Right lobe of liver (tissue), 6 donors: ENCODE measurements at regions not wholly inside any gene's neighbourhood (a gene's known extent, or its start where the extent isn't known, plus 50 kb on each side); places are given as distances from the start of the nearest gene placed in this dataset.
A peak's percentile ranks its signal among the peaks of the same experiment; 100 is the strongest.

Experiments
- ATAC-seq, 4 donors: fragments of 200-7000 bp; cut with Tn5 transposase; one replicate each; pipeline ENCODE4 v1.9.1; 2020; ENCODE audit warnings: mild to moderate bottlenecking in 4 of 4, moderate library complexity in 4 of 4
- DNase-seq, 3 donors: peaks; one replicate each; pipeline ENCODE4 v3.0.0-alpha.2; 2020
- H3K27ac ChIP-seq, 3 donors: fragments of 200-600 bp; one replicate each; pipeline ENCODE4 v1.8.0; 2022
- H3K27me3 ChIP-seq, 2 donors: fragments of 200-600 bp; one replicate each; pipeline ENCODE4 v1.8.0; 2022
- H3K36me3 ChIP-seq, 4 donors: fragments of 200-600 bp; sonication (generic) in 1 of 4; one replicate each; pipeline versions ENCODE4 v1.5.1 to v1.8.0; 2017 to 2022; ENCODE audit warnings: control low read depth in 1 of 4
- H3K4me1 ChIP-seq, 4 donors: fragments of 200-600 bp; sonication (generic) in 1 of 4; one replicate each; pipeline versions ENCODE4 v1.5.1 to v1.8.0; 2017 to 2022; ENCODE audit warnings: control low read depth in 1 of 4
- H3K4me3 ChIP-seq, 3 donors: fragments of 200-600 bp; one replicate each; pipeline ENCODE4 v1.8.0; 2022
- H3K9me3 ChIP-seq, 4 donors: fragments of 200-600 bp; sonication (generic) in 1 of 4; one replicate each; pipeline versions ENCODE4 v1.5.1 to v1.8.0; 2017 to 2022; ENCODE audit warnings: control low read depth in 1 of 4
- POLR2A ChIP-seq: fragments of 450-650 bp; IDR thresholded peaks from one replicate; pipeline ENCODE4 v1.6.1; 2017; ENCODE audit warnings: antibody characterized with exemption, mild to moderate bottlenecking
- WGBS: methylation state at CpG from one replicate; pipeline ENCODE4 v1.1.6; 2018; ENCODE audit warnings: low coverage, low lambda C conversion rate; ENCODE audit not compliant: insufficient coverage; ENCODE audit errors: missing lambda C conversion rate; 5-methylcytosine and 5-hydroxymethylcytosine counted together
- intact Hi-C, 2 donors: fragments of 100-400 bp; cut with DNase I; formaldehyde crosslinking; loops; one replicate each; pipeline versions ENCODE4 v1.11.2 to v1.14.1; 2022
- TF ChIP-seq, protein P1 (sequence below), 4 donors: fragments of 200-600 bp in 3 of 4; fragments of 450-650 bp in 1 of 4; IDR thresholded peaks; one replicate each; pipeline versions ENCODE4 v1.5.1 to v1.8.0; 2016 to 2022; ENCODE audit warnings: antibody characterized with exemption in 4 of 4, mild to moderate bottlenecking in 2 of 4
- donor health status: DM: no; HTN: yes; CAD: no.
- donor health status: DM: no; HTN: no; CAD: no.
- donor health status: DM: no; HTN: no; CAD: no.
- donor health status: DM: no; HTN: yes; CAD: no.
- donor health status: DM: no; HTN: yes; CAD: no.

DNA sequence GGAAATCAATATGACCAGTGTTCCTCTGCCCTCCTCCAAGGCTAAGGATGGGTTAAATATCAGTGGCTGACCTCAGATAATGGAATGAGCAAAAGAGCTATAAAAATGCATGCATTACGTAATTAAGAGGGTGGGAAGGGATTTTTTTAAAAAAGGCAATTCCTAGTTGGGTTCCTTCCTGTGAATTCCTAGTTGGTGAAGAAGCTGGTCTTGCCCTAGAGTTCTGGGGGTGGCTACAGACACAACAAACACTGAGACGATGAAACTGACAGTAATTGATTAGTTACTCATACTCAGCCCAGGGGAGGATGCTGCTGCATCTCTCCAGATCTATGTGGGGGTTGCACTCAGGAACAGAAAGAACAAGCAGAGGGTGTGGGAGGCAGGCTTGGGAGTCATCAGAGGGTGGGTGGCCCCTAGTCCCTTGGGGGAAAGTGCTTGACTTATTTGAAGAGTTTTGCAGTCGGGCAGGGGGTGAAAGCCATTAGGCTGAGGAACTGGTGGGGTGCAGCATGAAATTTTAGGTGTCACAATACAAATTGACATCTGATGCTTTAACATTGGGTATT is 662.0 kb upstream of the FRG1 start:
- Histone ChIP-seq H3K27ac (no peak overlapping the region), H3K4me3 (no peak overlapping the region), H3K9me3 (no peaks in the 10 kb centered on the region), H3K27me3 (no peaks in the 10 kb centered on the region), H3K36me3 (no peaks in the 10 kb centered on the region), H3K4me1 (no peaks in the 10 kb centered on the region)
- intact Hi-C loops, result no loop called here
- DNase-seq (no peak), ATAC-seq (no peak)
- no peak for TF ChIP-seq POLR2A
- TF ChIP-seq, protein P1, sequence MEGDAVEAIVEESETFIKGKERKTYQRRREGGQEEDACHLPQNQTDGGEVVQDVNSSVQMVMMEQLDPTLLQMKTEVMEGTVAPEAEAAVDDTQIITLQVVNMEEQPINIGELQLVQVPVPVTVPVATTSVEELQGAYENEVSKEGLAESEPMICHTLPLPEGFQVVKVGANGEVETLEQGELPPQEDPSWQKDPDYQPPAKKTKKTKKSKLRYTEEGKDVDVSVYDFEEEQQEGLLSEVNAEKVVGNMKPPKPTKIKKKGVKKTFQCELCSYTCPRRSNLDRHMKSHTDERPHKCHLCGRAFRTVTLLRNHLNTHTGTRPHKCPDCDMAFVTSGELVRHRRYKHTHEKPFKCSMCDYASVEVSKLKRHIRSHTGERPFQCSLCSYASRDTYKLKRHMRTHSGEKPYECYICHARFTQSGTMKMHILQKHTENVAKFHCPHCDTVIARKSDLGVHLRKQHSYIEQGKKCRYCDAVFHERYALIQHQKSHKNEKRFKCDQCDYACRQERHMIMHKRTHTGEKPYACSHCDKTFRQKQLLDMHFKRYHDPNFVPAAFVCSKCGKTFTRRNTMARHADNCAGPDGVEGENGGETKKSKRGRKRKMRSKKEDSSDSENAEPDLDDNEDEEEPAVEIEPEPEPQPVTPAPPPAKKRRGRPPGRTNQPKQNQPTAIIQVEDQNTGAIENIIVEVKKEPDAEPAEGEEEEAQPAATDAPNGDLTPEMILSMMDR (IDR thresholded peaks at IDR 0.05), result no peak
- 32% methylated on average over 3 of the region's 3 CpGs for whole genome bisulfite sequencing

DNA sequence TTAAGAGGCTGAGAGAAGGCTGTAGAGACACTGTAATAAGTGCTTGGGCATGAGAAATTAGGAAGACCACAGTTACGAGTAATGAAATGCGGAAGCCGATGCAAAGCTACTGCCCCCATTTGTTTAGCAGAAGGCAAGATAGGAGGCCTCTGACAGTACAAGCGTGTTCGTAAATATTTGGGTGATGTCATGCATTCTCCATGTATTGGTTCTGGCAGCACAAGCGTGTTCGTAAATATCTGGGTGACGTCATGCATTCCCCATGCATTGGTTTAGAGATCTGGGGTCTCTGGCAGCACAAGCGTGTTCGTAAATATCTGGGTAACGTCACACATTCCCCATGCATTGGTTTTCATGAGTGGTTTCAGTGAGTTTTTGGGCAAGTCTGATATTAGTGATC is 661.5 kb upstream of the FRG1 start:
- Histone ChIP-seq H3K27ac (no peak overlapping the region), H3K9me3 (no peaks in the 10 kb centered on the region), H3K4me1 (no peaks in the 10 kb centered on the region), H3K36me3 (no peaks in the 10 kb centered on the region), H3K4me3 (no peak overlapping the region), H3K27me3 (no peaks in the 10 kb centered on the region)
- DNase-seq (no peak), ATAC-seq (no peak)
- intact Hi-C loops, result no loop called here
- WGBS, result 77% methylated on average over 11 of the region's 11 CpGs
- no peak for TF ChIP-seq POLR2A
- TF ChIP-seq, protein P1 (IDR thresholded peaks at IDR 0.05), result no peak

DNA sequence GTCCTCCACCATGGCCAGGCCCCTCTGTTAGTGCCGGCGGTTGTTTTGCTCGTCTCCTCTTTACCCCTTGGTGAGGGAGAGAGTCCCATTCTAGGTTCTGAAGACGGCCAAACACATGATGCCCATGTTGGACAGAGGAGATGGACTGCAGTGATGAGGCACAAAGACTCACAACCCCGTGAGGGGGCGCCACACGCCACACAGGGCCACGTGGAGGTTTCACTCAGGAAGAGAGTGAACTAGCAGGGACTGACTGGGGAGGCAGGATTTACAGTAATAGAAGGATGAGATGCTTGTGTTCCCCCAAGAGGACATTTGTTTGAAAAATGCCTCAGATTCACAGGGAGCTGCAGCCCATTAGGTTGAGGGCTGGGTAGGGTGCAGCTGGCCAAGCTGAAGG is 655.3 kb upstream of the FRG1 start:
- Histone ChIP-seq H3K9me3 (no peaks in the 10 kb centered on the region), H3K36me3 (no peaks in the 10 kb centered on the region), H3K27ac (no peak overlapping the region), H3K27me3 (no peaks in the 10 kb centered on the region), H3K4me3 (no peak overlapping the region), H3K4me1 (no peaks in the 10 kb centered on the region)
- TF ChIP-seq POLR2A, result no peak
- TF ChIP-seq, protein P1 (IDR thresholded peaks at IDR 0.05), result no peak
- intact Hi-C loops, result no loop called here
- ATAC-seq (peak in 1 of 4 donors; percentile 17), DNase-seq (no peak)
- 40% methylated on average over 5 of the region's 8 CpGs for WGBS

DNA sequence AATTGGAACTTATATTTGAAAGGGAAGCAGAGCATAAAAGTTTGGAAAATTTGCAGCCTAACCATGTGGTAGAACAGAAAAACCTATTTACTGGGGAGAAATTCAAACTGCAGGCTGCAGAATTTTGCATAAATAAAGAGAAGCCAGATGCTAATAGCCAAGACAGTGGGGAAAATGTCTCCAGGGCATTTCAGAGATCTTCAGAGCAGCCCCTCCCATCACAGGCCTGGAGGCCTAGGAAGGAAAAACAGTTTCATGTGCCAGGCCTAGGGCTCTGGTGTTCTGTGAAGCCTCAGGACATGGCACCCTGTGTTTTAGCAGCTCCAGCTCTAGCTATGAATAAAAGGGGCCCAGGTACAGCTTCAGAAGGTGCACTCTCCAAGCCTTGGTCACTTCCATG is 648.7 kb upstream of the FRG1 start:
- intact Hi-C loops, result no loop called here
- Histone ChIP-seq H3K4me3 (no peak overlapping the region), H3K9me3 (no peaks in the 10 kb centered on the region), H3K4me1 (no peaks in the 10 kb centered on the region), H3K36me3 (no peaks in the 10 kb centered on the region), H3K27ac (no peak overlapping the region), H3K27me3 (no peaks in the 10 kb centered on the region)
- DNase-seq, result no peak
- TF ChIP-seq, protein P1 (IDR thresholded peaks at IDR 0.05), result no peak
- TF ChIP-seq POLR2A, result no peak
- ATAC-seq, result no peak

DNA sequence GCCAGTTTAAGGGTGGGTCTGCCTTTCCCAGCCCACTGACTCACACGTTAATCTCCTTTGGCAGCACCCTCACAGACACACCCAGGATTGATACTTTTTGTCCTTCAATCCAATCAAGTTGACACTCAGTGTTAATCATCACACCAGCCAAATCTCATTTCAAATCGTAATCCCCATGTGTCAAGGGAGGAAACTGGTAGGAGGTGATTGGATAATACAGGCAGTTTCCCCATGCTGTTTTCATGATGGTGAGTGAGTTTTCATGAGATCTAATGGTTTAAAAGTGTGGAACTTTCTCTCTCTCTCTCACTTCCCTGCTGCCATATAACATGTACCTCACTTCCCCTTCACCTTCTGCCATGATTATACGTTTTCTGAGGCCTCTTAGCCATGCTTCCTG is 647.2 kb upstream of the FRG1 start:
- ATAC-seq (no peak), DNase-seq (no peak)
- Histone ChIP-seq H3K27me3 (no peaks in the 10 kb centered on the region), H3K4me1 (no peaks in the 10 kb centered on the region), H3K9me3 (no peaks in the 10 kb centered on the region), H3K36me3 (no peaks in the 10 kb centered on the region), H3K27ac (no peak overlapping the region), H3K4me3 (no peak overlapping the region)
- TF ChIP-seq, protein P1 (IDR thresholded peaks at IDR 0.05), result no peak
- TF ChIP-seq POLR2A, result no peak
- intact Hi-C loops, result no loop called here
- 47% methylated on average over 3 of the region's 3 CpGs for WGBS
